GM19372 (cell line): ENCODE measurements at regions not wholly inside any gene's neighbourhood (a gene's known extent, or its start where the extent isn't known, plus 50 kb on each side); places are given as distances from the start of the nearest gene placed in this dataset.

Experiments used
- ATAC-seq: cut with Tn5 transposase; IDR thresholded peaks from one replicate; pipeline ENCODE4 v1.9.1; 2021; ENCODE audit warnings: mild to moderate bottlenecking, low read depth, moderate library complexity; ENCODE audit not compliant: unreplicated experiment

- no peak for ATAC-seq
These were observed 182.7 kb upstream of the LDB2 start for GRCh38 chr4:17081179-17081578.

- no peak for ATAC-seq
These were observed 178.7 kb upstream of the LDB2 start for GRCh38 chr4:17077105-17077504.

GRCh38 chr4:17072483-17072882, 174.0 kb upstream of the LDB2 start:
- no peak for ATAC-seq

GRCh38 chr4:17068891-17069290, 170.4 kb upstream of the LDB2 start:
- ATAC-seq, result no peak

GRCh38 chr4:17068392-17068791, 169.9 kb upstream of the LDB2 start:
- ATAC-seq, result no peak

- ATAC-seq, result no peak
These were observed 168.5 kb upstream of the LDB2 start for GRCh38 chr4:17066972-17067371.

- no peak for ATAC-seq
These were observed 167.8 kb upstream of the LDB2 start for GRCh38 chr4:17066236-17066635.

GRCh38 chr4:17065821-17066220, 167.4 kb upstream of the LDB2 start:
- no peak for ATAC-seq

GRCh38 chr4:17064959-17065358, 166.5 kb upstream of the LDB2 start:
- no peak for ATAC-seq

- ATAC-seq, result no peak
These were observed 165.4 kb upstream of the LDB2 start for GRCh38 chr4:17063888-17064287.

- no peak for ATAC-seq
These were observed 161.8 kb upstream of the LDB2 start for GRCh38 chr4:17060230-17060629.

GRCh38 chr4:17058916-17059741, 160.7 kb upstream of the LDB2 start:
- ATAC-seq, result no peak

- no peak for ATAC-seq
These were observed 160.1 kb upstream of the LDB2 start for GRCh38 chr4:17058536-17058915.

- no peak for ATAC-seq
These were observed 158.6 kb upstream of the LDB2 start for GRCh38 chr4:17057035-17057434.

GRCh38 chr4:17055788-17056187, 157.3 kb upstream of the LDB2 start:
- no peak for ATAC-seq

GRCh38 chr4:17045866-17046265, 147.4 kb upstream of the LDB2 start:
- ATAC-seq, result no peak

GRCh38 chr4:17038510-17039176, 140.2 kb upstream of the LDB2 start:
- ATAC-seq, result no peak

- ATAC-seq, result no peak
These were observed 135.3 kb upstream of the LDB2 start for GRCh38 chr4:17033768-17034181.

- no peak for ATAC-seq
These were observed 134.8 kb upstream of the LDB2 start for GRCh38 chr4:17033025-17033767.

GRCh38 chr4:17030543-17030942, 132.1 kb upstream of the LDB2 start:
- ATAC-seq, result no peak

GRCh38 chr4:17029964-17030363, 131.5 kb upstream of the LDB2 start:
- no peak for ATAC-seq
